HEK293 (cell line): ENCODE measurements at regions not wholly inside any gene's neighbourhood (a gene's known extent, or its start where the extent isn't known, plus 50 kb on each side); places are given as distances from the start of the nearest gene placed in this dataset.

Experiments
- CTCF ChIA-PET: fragments of 350-600 bp; formaldehyde crosslinking; extraction: SDS; loops from one replicate; lab custom pipeline; 2021; ENCODE audit warnings: antibody characterized with exemption; lab: Yijun Ruan, JAX
- POLR2A ChIA-PET: fragments of 300-600 bp; formaldehyde crosslinking; extraction: SDS; loops from one replicate; lab custom pipeline; 2020; ENCODE audit warnings: antibody characterized with exemption, inconsistent platforms; lab: Yijun Ruan, JAX
- H3K27ac ChIP-seq: fragments of 200-500 bp; sonication (Bioruptor generic); 2 replicates; pipeline ENCODE4 v1.5.1; 2014; ENCODE audit warnings: low read depth, low read length, control low read depth, inconsistent platforms; ENCODE audit errors: extremely low read depth
- H3K36me3 ChIP-seq, 2 experiments: fragments of 200-500 bp in 1 of 2; sonication (Bioruptor generic) in 1 of 2; 1 replicate in 1 of 2; 2 replicates in 1 of 2; pipeline ENCODE4 v1.5.1; 2014 to 2017; ENCODE audit warnings: inconsistent platforms in 2 of 2, low read length in 2 of 2; ENCODE audit not compliant: control insufficient read depth in 2 of 2, insufficient read depth in 1 of 2
- H3K4me1 ChIP-seq: fragments of 200-500 bp; sonication (Bioruptor generic); 2 replicates; pipeline ENCODE4 v1.5.1; 2014; ENCODE audit warnings: mild to moderate bottlenecking, low read length, inconsistent platforms; ENCODE audit not compliant: control insufficient read depth, insufficient read depth
- H3K4me3 ChIP-seq: 2 replicates; pipeline ENCODE4 v1.5.1; 2011; ENCODE audit warnings: low read depth, mild to moderate bottlenecking, control low read depth, low read length, moderate library complexity
- H3K9me3 ChIP-seq: fragments of 200-500 bp; sonication (Bioruptor generic); 2 replicates; pipeline ENCODE4 v1.5.1; 2014; ENCODE audit warnings: low read depth, low read length, inconsistent platforms; ENCODE audit not compliant: control insufficient read depth, insufficient read depth
- HOXA7 ChIP-seq: sonication (generic); formaldehyde crosslinking; IDR thresholded peaks from 2 replicates; pipeline ENCODE4 v1.8.1; 2022; ENCODE audit warnings: missing genetic modification reagents, borderline replicate concordance
- PRDM1 ChIP-seq: fragments of 450-650 bp; formaldehyde crosslinking; IDR thresholded peaks from 2 replicates; pipeline ENCODE4; 2016; ENCODE audit warnings: missing biosample characterization, missing genetic modification characterization
- SALL2 ChIP-seq: fragments of 450-650 bp; formaldehyde crosslinking; IDR thresholded peaks from 2 replicates; pipeline ENCODE4 v1.5.0; 2017; ENCODE audit warnings: missing biosample characterization, mild to moderate bottlenecking, missing genetic modification characterization, borderline replicate concordance
- SCRT1 ChIP-seq: fragments of 450-650 bp; formaldehyde crosslinking; IDR thresholded peaks from 2 replicates; pipeline ENCODE4 v1.5.1; 2016; ENCODE audit warnings: missing biosample characterization, missing genetic modification characterization, borderline replicate concordance
- TRIM28 ChIP-seq: IDR thresholded peaks from 2 replicates; pipeline ENCODE4 v1.6.1; 2011; ENCODE audit warnings: low read length, control low read depth, borderline replicate concordance
- ZBTB1 ChIP-seq: fragments of 450-650 bp; formaldehyde crosslinking; IDR thresholded peaks from 2 replicates; pipeline ENCODE4 v1.5.1; 2016; ENCODE audit warnings: missing biosample characterization, missing genetic modification characterization
- ZBTB7A ChIP-seq: fragments of 450-650 bp; formaldehyde crosslinking; IDR thresholded peaks from 2 replicates; pipeline ENCODE4 v1.5.1; 2016; ENCODE audit warnings: low read depth, missing biosample characterization, missing genetic modification characterization
- ZFP69B ChIP-seq: fragments of 450-650 bp; formaldehyde crosslinking; IDR thresholded peaks from 2 replicates; pipeline ENCODE4 v1.5.1; 2016; ENCODE audit warnings: missing biosample characterization, missing genetic modification characterization
- ZNF169 ChIP-seq: fragments of 450-650 bp; formaldehyde crosslinking; IDR thresholded peaks from 2 replicates; pipeline ENCODE4 v1.5.1; 2016; ENCODE audit warnings: missing biosample characterization, missing genetic modification characterization
- ZNF175 ChIP-seq: fragments of 450-650 bp; formaldehyde crosslinking; IDR thresholded peaks from 2 replicates; pipeline ENCODE4 v1.5.1; 2016; ENCODE audit warnings: missing biosample characterization, missing genetic modification characterization
- ZNF221 ChIP-seq: fragments of 450-650 bp; formaldehyde crosslinking; IDR thresholded peaks from 2 replicates; pipeline ENCODE4 v1.5.1; 2017; ENCODE audit warnings: missing biosample characterization, missing genetic modification characterization, borderline replicate concordance
- ZNF248 ChIP-seq: fragments of 450-650 bp; formaldehyde crosslinking; IDR thresholded peaks from 2 replicates; pipeline ENCODE4 v1.5.1; 2017; ENCODE audit warnings: missing biosample characterization, missing genetic modification characterization
- ZNF354C ChIP-seq: fragments of 450-650 bp; formaldehyde crosslinking; IDR thresholded peaks from 2 replicates; pipeline ENCODE4 v1.5.1; 2016; ENCODE audit warnings: missing biosample characterization, missing genetic modification characterization, low read depth, borderline replicate concordance
- ZNF37A ChIP-seq: fragments of 450-650 bp; IDR thresholded peaks from 2 replicates; pipeline ENCODE4 v1.5.1; 2018; ENCODE audit warnings: missing biosample characterization, missing genetic modification characterization
- ZNF473 ChIP-seq: fragments of 450-650 bp; formaldehyde crosslinking; IDR thresholded peaks from 2 replicates; pipeline ENCODE4 v1.5.1; 2017; ENCODE audit warnings: missing biosample characterization, missing genetic modification characterization
- ZNF560 ChIP-seq: fragments of 450-650 bp; formaldehyde crosslinking; IDR thresholded peaks from 2 replicates; pipeline ENCODE4 v1.5.1; 2017; ENCODE audit warnings: missing biosample characterization, missing genetic modification characterization, borderline replicate concordance
- ZNF610 ChIP-seq: fragments of 450-650 bp; formaldehyde crosslinking; IDR thresholded peaks from 2 replicates; pipeline ENCODE4 v1.5.1; 2016; ENCODE audit warnings: missing biosample characterization, missing genetic modification characterization, borderline replicate concordance
- ZNF664 ChIP-seq: fragments of 450-650 bp; formaldehyde crosslinking; IDR thresholded peaks from 2 replicates; pipeline ENCODE4 v1.5.1; 2016; ENCODE audit warnings: missing biosample characterization, missing genetic modification characterization
- ZNF830 ChIP-seq: fragments of 450-650 bp; IDR thresholded peaks from 2 replicates; pipeline ENCODE4 v1.5.0; 2018; ENCODE audit warnings: missing biosample characterization, missing genetic modification characterization, low read depth, mild to moderate bottlenecking, moderate library complexity
- ZSCAN23 ChIP-seq: fragments of 450-650 bp; formaldehyde crosslinking; IDR thresholded peaks from 2 replicates; pipeline ENCODE4 v1.5.1; 2016; ENCODE audit warnings: missing biosample characterization, missing genetic modification characterization
- TF ChIP-seq, protein P1 (sequence below): fragments of 450-650 bp; formaldehyde crosslinking; IDR thresholded peaks from 2 replicates; pipeline ENCODE4 v1.5.1; 2016; ENCODE audit warnings: missing biosample characterization, missing genetic modification characterization
- TF ChIP-seq, protein P2 (sequence below): fragments of 450-650 bp; formaldehyde crosslinking; IDR thresholded peaks from 2 replicates; pipeline ENCODE4 v1.5.1; 2016; ENCODE audit warnings: missing biosample characterization, missing genetic modification characterization
- TF ChIP-seq, protein P3 (sequence below): fragments of 450-650 bp; formaldehyde crosslinking; IDR thresholded peaks from 2 replicates; pipeline ENCODE4 v1.5.1; 2016; ENCODE audit warnings: missing biosample characterization, missing genetic modification characterization
- TF ChIP-seq, protein P4 (sequence below): fragments of 450-650 bp; formaldehyde crosslinking; IDR thresholded peaks from 2 replicates; pipeline ENCODE4 v1.5.1; 2016; ENCODE audit warnings: missing biosample characterization, missing genetic modification characterization

DNA sequence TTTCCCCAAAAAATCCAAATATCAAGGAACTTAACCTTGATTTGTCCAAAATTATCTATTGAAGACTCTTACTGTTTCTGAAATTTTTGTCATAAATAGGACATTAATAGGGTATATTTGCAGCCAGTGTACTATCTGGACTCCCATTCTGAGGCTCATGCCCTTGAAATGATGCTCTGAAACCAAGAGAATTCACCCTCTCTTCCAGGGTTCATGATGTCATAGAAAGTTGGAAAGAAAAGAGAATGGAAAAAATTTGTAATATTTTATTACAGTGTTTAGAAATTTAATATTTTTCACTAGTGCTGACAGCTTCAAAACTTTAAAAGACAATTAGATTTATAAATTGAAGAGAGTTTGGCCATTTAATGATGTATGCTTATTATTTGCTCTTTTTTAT is 712.5 kb downstream of the MCTP2 start:
- Histone ChIP-seq H3K27ac (no peak overlapping the region), H3K4me1 (no peaks in the 10 kb centered on the region), H3K9me3 (no peaks in the 10 kb centered on the region), H3K4me3 (no peak overlapping the region)
- POLR2A ChIA-PET, result no interaction called here
- TF ChIP-seq ZFP69B (tag by site-specific recombination) (no peak), ZNF354C (tag by site-specific recombination) (no peak), ZNF169 (tag by site-specific recombination) (no peak), ZNF37A (no peak), ZBTB7A (no peak), ZNF610 (tag by site-specific recombination) (no peak), ZNF473 (tag by site-specific recombination) (no peak), ZNF221 (tag by site-specific recombination) (no peak), SALL2 (tag by site-specific recombination) (no peak), SCRT1 (tag by site-specific recombination) (no peak), ZSCAN23 (tag by site-specific recombination) (no peak), ZNF175 (tag by site-specific recombination) (no peak), ZNF664 (tag by site-specific recombination) (no peak), HOXA7 (no peak), ZNF560 (no peak)
- TF ChIP-seq, protein P1, sequence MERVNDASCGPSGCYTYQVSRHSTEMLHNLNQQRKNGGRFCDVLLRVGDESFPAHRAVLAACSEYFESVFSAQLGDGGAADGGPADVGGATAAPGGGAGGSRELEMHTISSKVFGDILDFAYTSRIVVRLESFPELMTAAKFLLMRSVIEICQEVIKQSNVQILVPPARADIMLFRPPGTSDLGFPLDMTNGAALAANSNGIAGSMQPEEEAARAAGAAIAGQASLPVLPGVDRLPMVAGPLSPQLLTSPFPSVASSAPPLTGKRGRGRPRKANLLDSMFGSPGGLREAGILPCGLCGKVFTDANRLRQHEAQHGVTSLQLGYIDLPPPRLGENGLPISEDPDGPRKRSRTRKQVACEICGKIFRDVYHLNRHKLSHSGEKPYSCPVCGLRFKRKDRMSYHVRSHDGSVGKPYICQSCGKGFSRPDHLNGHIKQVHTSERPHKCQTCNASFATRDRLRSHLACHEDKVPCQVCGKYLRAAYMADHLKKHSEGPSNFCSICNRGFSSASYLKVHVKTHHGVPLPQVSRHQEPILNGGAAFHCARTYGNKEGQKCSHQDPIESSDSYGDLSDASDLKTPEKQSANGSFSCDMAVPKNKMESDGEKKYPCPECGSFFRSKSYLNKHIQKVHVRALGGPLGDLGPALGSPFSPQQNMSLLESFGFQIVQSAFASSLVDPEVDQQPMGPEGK (tag by site-specific recombination), result no peak
- TF ChIP-seq, protein P2, sequence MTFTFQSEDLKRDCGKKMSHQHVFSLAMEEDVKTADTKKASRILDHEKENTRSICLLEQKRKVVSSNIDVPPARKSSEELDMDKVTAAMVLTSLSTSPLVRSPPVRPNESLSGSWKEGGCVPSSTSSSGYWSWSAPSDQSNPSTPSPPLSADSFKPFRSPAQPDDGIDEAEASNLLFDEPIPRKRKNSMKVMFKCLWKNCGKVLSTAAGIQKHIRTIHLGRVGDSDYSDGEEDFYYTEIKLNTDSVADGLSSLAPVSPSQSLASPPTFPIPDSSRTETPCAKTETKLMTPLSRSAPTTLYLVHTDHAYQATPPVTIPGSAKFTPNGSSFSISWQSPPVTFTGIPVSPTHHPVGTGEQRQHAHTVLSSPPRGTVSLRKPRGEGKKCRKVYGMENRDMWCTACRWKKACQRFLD, result no peak
- TF ChIP-seq, protein P3, sequence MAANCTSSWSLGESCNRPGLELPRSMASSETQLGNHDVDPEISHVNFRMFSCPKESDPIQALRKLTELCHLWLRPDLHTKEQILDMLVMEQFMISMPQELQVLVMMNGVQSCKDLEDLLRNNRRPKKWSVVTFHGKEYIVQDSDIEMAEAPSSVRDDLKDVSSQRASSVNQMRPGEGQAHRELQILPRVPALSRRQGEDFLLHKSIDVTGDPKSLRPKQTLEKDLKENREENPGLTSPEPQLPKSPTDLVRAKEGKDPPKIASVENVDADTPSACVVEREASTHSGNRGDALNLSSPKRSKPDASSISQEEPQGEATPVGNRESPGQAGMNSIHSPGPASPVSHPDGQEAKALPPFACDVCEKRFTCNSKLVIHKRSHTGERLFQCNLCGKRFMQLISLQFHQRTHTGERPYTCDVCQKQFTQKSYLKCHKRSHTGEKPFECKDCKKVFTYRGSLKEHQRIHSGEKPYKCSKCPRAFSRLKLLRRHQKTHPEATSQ, result no peak
- TF ChIP-seq, protein P4, sequence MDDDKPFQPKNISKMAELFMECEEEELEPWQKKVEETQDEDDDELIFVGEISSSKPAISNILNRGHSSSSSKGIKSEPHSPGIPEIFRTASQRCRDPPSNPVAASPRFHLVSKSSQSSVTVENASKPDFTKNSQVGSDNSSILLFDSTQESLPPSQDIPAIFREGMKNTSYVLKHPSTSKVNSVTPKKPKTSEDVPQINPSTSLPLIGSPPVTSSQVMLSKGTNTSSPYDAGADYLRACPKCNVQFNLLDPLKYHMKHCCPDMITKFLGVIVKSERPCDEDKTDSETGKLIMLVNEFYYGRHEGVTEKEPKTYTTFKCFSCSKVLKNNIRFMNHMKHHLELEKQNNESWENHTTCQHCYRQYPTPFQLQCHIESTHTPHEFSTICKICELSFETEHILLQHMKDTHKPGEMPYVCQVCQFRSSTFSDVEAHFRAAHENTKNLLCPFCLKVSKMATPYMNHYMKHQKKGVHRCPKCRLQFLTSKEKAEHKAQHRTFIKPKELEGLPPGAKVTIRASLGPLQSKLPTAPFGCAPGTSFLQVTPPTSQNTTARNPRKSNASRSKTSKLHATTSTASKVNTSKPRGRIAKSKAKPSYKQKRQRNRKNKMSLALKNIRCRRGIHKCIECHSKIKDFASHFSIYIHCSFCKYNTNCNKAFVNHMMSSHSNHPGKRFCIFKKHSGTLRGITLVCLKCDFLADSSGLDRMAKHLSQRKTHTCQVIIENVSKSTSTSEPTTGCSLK (tag by site-specific recombination), result no peak
- TF ChIP-seq, all 188 proteins: peak for 0
- CTCF ChIA-PET, result no interaction called here
- H3K36me3 ChIP-seq, result no peaks in the 10 kb centered on the region

DNA sequence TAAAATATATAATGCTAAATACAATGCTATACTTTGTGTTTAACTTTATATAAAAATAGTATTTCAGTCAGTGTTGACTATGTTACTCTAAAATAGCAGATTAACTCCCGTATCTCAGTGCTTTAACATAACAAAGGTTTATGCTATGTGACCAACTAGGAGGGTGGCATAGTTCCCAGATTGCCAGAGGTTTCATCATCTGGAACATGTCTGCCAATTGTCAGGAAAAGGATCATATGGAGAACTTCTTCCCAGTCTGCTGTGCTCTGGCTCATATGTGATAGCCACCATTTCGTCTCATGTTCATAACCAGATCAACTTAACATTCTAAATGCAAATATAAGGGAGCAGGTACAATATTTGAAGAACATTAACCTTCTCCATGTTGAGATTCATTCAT is 720.2 kb downstream of the MCTP2 start:
- Histone ChIP-seq H3K36me3 (no peaks in the 10 kb centered on the region), H3K27ac (no peak overlapping the region), H3K4me1 (no peaks in the 10 kb centered on the region), H3K9me3 (no peaks in the 10 kb centered on the region), H3K4me3 (no peak overlapping the region)
- TF ChIP-seq ZNF248 (no peak), PRDM1 (tag by site-specific recombination) (no peak), ZNF830 (tag by site-specific recombination) (no peak), TRIM28 (no peak), ZBTB1 (no peak)
- ChIA-PET POLR2A (no interaction called here), CTCF (interaction anchor here (1.0 kb wide), 1 partner anchor 49 kb away, joined by 3 read pairs; no protein-coding TSS in a partner anchor)
